Neural cell (in vitro differentiated cells): ENCODE measurements at regions not wholly inside any gene's neighbourhood (a gene's known extent, or its start where the extent isn't known, plus 50 kb on each side); places are given as distances from the start of the nearest gene placed in this dataset.

Experiments used
- RAD21 ChIP-seq: fragments of 450-650 bp; conservative IDR thresholded peaks from 2 replicates; pipeline ENCODE4 v1.6.1; 2014; ENCODE audit warnings: antibody characterized with exemption, mild to moderate bottlenecking, moderate library complexity
- TAF1 ChIP-seq: IDR thresholded peaks from 2 replicates; pipeline ENCODE4 v1.6.1; 2012; ENCODE audit warnings: low read depth

DNA sequence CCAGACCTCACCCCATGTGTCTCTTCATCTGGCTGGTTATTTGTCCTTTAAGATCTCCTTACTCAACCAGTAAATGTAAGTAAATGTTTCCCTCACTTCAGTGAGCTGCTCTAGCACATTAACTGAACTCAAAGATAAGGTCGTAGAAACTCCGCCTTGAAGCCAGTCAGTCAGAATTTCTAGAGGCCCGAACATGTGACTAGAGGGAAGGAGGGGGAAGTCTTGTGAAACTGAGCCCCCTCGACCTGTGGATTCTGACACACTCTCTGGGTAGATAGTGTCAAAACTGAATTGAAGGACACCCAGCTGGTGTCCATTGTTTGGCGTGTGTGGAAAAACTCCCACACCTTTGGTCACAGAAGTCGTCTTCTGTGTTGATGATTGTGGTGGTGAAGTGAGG lies 933.9 kb downstream of the ADGRL3 start:
- TF ChIP-seq TAF1 = no peak
- TF ChIP-seq RAD21 = no peak
